ENCODE measurements at regions not wholly inside any gene's neighbourhood (a gene's known extent, or its start where the extent isn't known, plus 50 kb on each side); places are given as distances from the start of the nearest gene placed in this dataset.

DNA sequence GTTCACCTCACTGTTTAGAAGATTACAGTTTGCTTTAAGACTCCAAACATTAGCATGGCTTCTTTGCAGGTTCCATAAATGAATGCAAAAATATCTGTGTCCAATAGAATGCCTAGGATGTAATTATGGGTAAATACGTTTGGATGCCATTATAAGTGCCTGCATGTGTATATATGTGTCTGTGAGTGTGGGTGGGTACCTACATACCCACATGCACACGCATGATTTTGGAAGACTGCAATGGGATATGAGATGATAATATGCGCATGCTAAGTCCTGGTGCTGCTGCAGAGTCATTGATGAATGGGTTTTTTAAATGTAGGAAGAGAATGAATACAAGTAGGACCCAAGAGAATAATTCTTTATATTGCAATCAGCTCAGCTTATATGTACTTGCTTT lies 406.4 kb downstream of the ZSWIM6 start:
- no peak overlapping the region for H3K4me3 ChIP-seq (replicated peaks; ENCODE audit: low read depth, low read length)
- no peak for DNase-seq (ENCODE audit: low read depth)
- TF ChIP-seq, protein P1, sequence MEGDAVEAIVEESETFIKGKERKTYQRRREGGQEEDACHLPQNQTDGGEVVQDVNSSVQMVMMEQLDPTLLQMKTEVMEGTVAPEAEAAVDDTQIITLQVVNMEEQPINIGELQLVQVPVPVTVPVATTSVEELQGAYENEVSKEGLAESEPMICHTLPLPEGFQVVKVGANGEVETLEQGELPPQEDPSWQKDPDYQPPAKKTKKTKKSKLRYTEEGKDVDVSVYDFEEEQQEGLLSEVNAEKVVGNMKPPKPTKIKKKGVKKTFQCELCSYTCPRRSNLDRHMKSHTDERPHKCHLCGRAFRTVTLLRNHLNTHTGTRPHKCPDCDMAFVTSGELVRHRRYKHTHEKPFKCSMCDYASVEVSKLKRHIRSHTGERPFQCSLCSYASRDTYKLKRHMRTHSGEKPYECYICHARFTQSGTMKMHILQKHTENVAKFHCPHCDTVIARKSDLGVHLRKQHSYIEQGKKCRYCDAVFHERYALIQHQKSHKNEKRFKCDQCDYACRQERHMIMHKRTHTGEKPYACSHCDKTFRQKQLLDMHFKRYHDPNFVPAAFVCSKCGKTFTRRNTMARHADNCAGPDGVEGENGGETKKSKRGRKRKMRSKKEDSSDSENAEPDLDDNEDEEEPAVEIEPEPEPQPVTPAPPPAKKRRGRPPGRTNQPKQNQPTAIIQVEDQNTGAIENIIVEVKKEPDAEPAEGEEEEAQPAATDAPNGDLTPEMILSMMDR (IDR thresholded peaks at IDR 0.05; ENCODE audit: low read length, missing control alignments), result no peak

GRCh38 chr5:61744690-61745619 lies 412.9 kb downstream of the ZSWIM6 start:
- H3K4me3 ChIP-seq (replicated peaks; ENCODE audit: low read depth, low read length), result no peak overlapping the region
- no peak for DNase-seq (ENCODE audit: low read depth)
- TF ChIP-seq, protein P1 (IDR thresholded peaks at IDR 0.05; ENCODE audit: low read length, missing control alignments), result no peak

DNA sequence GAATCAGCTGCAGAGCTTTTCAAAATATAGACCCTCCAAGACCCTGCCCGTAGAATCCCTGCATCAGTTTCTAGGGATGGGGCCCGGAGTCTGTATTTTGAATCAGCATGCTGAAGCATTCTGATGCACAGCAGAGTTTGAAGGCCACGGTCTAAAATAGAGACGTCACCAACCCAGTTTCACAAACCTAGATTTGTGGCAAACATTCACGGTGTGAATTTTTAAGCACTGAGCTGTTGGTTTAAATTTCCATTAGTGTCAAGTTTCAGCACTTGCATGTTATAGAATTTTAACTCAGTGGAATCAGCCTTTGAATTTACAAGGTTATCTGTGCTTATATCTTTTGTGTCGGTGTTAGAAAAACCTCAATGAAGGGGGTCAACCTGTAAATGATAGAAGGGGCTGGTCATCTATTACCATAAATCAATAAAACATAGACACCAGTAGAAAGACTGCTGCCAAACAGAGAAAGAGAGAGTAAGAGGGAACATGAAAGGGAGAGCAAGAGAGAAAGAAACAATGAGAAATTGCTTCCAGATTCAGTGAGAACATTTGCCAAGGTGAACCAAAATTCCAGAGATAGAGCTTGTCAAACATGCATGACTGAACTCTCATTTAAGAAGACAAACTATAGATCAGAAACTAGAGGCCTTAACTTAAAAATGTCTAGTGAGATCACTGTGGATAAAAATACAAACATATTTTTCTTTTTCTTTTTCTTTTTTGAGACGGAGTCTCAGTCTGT lies 414.9 kb downstream of the ZSWIM6 start:
- no peak for DNase-seq (ENCODE audit: low read depth)
- H3K4me3 ChIP-seq (replicated peaks; ENCODE audit: low read depth, low read length), result no peak overlapping the region
- TF ChIP-seq, protein P1 (IDR thresholded peaks at IDR 0.05; ENCODE audit: low read length, missing control alignments), result no peak

- TF ChIP-seq, protein P1 (IDR thresholded peaks at IDR 0.05; ENCODE audit: low read length, missing control alignments), result no peak
- no peak for DNase-seq (ENCODE audit: low read depth)
- H3K4me3 ChIP-seq (replicated peaks; ENCODE audit: low read depth, low read length), result no peak overlapping the region
These were observed 416.1 kb downstream of the ZSWIM6 start for GRCh38 chr5:61748121-61748520.

DNA sequence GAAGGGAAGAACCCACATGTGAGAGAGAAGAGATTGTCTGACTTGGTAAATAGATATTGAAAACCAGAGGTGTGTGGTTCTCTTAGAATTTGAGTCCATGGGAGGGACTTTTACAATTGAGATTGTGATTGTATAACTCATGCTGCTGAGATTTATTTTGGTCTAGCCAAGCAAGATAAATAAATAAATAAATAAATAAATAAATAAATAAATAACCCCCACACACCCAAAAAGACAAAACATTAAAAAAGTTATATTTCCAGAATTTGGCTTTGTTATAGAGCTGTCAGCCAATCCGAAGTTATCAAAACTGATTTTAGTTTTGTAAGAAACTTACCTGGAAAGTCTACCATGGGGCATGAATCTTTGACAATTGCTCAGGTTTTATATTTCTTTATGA lies 416.6 kb downstream of the ZSWIM6 start:
- TF ChIP-seq, protein P1 (IDR thresholded peaks at IDR 0.05; ENCODE audit: low read length, missing control alignments), result no peak
- H3K4me3 ChIP-seq (replicated peaks; ENCODE audit: low read depth, low read length), result no peak overlapping the region
- DNase-seq (ENCODE audit: low read depth), result no peak

DNA sequence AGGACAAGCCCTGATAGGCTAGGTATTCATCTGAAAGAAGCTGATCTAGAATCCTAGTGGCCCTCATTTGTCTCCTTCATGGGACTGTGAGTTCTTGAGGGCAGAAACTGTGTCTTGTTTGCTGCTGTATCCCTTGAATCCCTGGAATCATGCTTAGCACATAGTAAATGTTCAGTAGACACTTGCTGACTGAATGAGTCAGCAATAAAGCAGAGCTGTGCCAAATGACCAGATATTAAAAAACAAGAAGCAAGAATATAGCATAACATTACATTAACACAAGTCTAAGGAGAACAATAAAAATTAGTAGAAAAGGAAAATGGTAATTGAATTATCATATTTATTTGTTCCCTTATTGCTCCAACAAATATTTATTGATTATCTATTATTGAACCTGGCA lies 420.5 kb downstream of the ZSWIM6 start:
- DNase-seq (ENCODE audit: low read depth), result no peak
- H3K4me3 ChIP-seq (replicated peaks; ENCODE audit: low read depth, low read length), result no peak overlapping the region
- TF ChIP-seq, protein P1 (IDR thresholded peaks at IDR 0.05; ENCODE audit: low read length, missing control alignments), result no peak
